ENCODE measurements at regions not wholly inside any gene's neighbourhood (a gene's known extent, or its start where the extent isn't known, plus 50 kb on each side); places are given as distances from the start of the nearest gene placed in this dataset.

DNA sequence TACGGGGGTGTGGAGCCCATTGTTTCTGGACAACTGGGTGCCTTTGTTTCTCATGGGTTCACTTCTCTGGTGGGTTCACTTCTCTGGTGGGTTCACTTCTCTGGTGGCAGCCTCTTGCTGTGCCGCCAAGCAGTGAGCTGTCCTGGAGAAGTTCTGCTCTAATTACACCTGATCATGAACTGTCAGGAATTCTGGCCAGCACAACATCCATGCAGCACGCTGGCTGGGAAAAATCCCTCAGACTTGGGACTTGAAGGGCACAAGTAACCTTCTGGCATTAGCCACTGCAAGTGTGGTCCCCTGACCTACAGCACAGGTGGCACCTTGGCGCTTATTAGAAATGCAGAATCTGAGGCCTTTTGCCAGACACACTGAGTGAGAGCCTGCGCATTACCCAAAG is 752.5 kb downstream of the QKI start:
- DNase-seq (ENCODE audit: low read depth in 2 of 2) = no peak

DNA sequence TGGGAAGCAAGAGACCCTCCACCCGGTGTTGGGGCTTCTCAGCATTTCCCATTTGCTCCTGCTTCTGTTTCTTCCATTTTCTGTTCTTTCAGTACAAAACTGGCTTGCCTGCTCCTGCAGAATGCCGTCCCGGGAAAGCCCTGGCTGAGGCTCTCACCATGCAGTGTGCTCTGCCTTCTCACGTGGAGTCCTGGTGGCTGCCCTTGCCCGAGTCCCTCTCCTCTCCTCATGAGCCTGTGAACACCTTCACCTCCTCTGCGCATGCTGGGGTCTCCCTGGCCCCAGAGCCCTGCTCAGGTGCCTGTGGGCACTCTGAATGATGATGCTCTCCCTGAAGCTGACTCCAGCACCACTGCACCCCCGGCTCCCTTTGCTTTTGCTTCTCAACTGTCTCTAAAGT is 752.0 kb downstream of the QKI start:
- no peak for DNase-seq (ENCODE audit: low read depth in 2 of 2)

DNA sequence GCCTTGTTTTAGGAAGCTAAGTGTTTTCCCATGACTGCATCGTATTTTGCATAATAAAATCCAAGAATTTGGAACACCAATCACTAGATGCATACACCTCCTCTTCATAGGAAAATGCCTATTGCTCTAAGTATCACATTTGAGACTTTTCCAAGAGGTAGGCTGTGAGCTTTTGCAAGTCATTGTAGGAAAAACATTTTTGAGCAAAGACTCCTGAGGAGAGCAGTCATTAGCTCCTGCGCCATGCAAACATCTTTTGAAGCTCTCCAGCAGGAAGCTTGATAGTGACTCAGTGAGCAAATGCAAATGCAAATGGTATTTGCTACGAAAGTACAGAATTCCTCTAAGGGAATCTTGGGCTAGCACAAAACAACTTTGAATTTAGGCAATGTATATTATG is 750.4 kb downstream of the QKI start:
- DNase-seq (ENCODE audit: low read depth in 2 of 2) = no peak

DNA sequence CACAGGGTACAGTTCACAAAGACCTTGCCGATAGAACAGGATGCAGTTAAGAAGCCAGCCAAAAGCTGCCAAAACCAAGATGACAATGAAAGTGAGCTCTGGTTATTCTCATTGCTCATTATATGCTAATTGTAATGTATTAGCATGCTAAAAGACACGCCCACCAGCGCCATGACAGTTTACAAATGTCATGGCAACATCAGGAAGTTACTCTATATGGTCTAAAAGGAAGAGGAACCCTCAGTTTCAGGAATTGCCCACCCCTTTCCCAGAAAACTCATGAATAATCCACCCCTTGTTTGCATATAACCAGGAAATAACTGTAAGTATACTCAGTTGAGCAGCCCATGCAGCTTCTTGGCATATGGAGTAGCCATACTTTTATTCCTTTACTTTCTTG is 748.7 kb downstream of the QKI start:
- no peak for DNase-seq (ENCODE audit: low read depth in 2 of 2)

DNA sequence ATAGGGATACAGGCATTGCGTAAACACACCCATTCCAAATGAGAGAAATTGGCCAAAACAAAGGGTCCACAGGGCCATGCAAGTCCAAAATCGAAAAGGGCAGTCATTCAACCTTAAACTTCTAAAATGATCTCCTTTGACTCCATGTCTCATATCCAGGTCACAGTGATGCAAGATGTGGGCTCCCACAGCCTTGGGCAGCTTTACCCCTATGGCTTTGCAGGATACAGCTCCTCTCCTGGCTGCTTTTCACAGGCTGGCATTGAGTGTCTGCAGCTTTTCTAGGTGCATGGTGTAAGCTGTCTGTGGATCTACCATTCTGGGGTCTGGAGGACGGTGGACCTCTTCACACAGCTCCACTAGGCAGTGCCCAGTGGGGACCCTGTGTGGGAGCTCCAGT is 744.5 kb downstream of the QKI start:
- no peak for DNase-seq (ENCODE audit: low read depth in 2 of 2)

DNA sequence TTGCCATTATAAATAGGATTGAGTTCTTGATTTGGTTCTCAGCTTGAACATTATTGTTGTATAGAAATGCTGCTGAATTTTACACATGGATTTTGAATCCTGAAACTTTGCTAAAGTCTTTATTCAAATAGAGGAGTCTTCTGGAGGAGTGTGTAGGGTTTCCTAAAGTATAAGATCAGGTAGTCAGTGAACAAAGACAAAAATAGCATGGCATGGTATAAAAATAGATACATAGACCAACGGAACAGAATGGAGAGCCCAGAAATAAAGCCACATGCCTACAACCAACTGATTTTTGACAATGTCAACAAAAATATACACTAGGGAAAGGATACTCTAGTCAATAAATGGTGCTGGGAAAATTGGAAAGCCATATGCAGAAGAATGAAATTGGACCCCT is 740.1 kb downstream of the QKI start:
- no peak for DNase-seq (ENCODE audit: low read depth in 2 of 2)

DNA sequence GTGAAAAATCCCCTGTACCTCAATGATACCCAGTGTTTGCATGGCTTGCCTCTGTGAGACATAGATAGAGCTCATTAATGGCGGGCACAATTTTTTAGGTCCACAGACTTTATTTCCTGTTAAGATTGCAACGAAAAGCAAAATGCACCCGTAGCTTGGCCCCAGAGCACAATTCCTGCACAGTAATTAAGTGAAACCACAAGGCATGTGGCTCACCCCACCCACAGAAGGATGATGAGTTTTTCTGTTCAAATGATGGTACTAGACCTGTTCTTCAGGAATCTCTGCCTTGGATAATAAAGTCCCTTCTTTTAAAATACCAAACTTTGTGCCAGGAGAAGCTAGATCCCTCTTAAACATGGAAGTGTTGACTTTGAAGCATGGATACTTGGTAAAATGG is 738.1 kb downstream of the QKI start:
- DNase-seq (ENCODE audit: low read depth in 2 of 2) = no peak

DNA sequence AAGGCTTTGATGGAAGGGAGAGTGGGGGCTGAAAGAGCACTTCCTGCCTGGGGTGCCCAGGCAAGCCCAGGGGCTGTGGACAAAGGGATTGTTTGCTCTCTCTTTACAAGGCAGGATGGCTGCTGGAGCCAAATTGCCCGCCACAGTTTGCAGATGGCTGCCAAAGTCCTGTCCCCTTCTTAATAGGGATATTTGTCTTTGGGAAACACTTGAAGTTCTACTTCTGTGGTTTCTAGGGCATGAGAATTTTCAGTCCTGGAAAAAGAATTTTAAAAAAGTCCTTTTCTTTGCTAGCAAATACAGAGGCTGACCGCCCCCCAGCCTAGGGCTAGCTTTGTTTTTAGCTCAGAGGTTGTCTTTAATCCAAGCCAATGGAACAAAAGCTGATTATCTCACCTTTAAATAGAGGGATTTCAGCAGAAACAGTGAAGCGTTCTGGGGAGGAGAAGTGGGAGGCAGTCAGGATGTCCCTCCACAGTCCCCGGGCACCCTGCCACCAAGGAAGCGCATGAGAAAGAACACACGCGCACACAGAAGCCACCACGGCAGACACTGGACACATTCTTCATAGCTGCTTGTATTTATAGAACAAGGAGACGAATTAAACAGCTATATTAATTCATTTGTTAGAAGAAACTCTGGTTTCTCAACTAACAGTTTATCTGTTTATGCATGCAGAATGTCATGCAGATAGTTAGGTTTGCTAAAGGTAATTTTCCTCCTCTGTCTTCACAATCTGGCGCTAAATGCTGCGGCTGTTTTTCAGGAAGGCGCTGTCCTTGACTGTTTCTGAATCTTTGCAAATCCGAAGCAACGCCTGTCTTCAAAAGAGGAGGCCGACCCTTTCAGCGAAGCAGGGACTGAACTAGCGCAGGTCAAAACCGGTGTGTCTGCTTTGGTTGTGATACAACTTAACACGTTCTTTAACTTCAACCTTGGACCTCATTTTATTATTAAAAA is 736.9 kb downstream of the QKI start:
- no peak for DNase-seq (ENCODE audit: low read depth in 2 of 2)

DNA sequence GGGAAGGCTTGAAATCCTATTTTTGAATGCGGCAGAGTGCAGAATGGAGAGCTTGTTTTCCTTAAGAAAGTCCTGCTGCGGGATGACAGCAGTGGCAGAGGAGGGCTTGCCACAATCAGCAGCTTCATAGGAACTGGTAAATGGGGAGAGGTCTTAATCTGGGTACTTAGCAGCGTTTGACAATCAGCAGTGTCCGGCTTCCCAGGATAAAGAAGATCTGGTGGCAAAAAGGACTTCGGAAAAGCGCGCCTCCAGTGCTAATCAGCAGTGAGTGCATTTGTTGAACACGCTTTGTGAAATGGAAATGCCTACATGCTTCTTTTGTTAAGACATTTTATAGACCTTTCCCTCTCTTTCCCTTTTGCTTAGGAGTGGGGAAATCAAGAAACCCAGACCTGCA is 735.7 kb downstream of the QKI start:
- DNase-seq (ENCODE audit: low read depth in 2 of 2) = no peak

DNA sequence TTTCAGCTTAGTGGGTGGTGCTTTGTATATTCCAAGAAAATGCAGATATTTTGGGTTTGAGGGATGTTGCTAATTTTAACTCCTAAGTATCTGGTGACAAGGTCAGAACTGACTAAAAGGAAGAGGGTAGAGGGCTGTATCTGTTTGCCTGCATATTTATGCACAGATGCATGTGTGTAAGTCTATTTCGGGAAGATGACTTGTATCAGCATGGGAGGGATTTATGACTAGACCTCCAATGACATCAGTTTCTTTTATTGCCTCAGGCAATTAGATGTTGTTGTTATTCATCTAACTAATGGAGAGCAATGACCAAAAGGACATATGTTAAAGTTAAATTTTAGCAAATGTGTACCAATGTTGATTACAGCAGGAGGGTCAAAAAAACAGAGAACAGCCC is 734.3 kb downstream of the QKI start:
- peak; percentile 27 to 28 for DNase-seq (ENCODE audit: low read depth in 2 of 2)

DNA sequence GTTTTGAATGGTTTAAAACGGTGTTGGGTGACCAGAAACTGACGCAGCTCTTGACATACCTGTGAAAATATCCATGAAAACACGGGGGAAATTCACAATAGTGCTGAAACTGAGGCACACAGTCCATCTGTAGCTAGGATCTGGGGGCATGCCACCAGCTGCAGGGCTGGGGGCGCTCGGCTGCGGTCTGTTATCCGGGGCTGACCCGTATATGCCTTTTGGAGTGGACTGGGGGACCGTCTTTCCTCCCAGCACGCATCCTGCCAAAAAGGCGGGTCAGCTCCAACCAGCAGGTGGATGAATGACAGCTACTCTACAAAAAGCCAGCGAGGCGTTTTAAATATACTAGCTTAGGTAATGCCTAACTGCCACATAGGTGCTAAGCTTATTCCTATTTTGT is 729.8 kb downstream of the QKI start:
- DNase-seq (ENCODE audit: low read depth in 2 of 2) = no peak

DNA sequence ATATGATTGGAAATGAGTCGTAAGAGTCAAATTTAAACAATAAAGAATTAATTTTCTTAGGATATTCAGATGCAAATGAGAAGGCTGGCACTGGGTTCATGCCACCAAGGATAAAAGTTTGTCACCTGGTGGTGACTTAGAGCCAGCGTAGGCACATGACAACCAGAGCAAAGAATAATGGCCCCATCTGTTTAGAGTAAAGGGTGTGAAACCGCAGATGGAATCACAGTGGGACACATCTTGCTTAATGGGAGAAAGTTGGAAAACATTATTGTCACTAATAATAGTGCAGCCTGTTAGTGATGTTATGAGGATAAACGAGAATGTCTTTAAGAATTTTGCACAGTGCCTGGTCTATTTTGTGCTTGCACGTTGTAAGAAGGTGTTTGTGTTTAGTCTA is 727.8 kb downstream of the QKI start:
- DNase-seq (ENCODE audit: low read depth in 2 of 2) = no peak

DNA sequence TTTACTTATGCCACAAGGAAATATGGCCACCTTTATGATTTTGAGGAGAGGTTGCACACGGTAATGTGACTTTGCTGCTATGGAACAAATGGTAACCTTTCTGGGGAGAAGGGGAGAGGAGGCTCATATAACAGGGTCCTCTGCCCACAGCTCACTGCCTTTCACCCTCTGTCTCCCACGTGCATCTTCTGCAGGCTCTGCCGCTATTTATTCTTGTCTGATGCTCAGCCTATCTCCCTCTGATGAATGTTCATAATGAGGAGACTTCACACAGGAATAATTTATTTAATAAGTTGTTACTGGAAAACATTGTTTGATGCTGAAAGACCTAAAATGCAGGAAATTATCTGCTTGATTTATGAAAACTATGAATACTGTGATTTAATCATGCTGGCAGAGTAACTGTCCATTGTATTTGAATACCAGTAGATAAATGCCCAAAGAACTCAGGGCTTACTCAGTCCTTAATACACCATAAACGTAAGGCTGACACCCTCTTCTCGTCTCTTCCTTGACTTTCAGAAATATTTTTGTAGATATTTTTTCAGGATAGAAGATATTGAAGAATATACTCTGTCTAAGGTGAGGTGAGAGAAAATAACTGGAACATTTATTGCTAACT is 721.1 kb downstream of the QKI start:
- no peak for DNase-seq (ENCODE audit: low read depth in 2 of 2)

DNA sequence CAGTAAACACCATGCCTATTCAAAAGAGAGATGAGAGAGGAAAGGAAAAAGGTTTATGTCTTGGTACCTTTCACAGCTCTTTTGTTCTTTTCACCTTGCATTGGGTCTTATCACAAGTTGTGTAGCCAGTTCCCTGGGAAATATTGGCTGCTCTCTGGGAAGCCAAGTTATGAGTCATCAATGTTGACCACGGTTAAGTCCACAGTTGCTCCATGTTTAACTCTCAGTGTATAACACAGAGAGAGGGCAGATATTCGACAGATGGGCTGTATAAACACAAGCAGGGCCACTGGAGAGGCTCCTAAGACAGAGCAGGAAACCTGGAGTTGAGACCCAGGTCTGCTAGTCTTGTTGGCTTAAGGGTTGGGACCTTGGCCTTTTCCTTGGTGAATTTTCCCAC is 718.6 kb downstream of the QKI start:
- no peak for DNase-seq (ENCODE audit: low read depth in 2 of 2)

DNA sequence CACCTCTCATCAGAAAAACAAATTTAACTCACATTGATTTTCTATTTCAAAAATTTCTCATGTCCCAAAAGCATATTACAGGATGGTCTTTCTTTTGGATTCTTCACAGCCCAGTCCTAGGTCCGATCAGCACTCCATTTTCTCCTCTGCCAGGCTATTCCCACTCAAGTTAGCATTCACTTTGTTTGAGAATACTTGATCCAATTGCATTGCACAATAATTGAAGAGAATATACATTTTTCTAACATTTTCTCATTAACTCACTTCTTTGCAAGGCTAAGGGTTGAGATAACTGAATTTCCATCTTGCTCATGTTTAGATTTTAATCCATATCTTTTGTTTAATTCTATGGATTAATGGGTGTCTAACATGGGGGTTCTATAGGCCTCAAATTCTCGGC is 716.1 kb downstream of the QKI start:
- DNase-seq (ENCODE audit: low read depth in 2 of 2) = no peak

DNA sequence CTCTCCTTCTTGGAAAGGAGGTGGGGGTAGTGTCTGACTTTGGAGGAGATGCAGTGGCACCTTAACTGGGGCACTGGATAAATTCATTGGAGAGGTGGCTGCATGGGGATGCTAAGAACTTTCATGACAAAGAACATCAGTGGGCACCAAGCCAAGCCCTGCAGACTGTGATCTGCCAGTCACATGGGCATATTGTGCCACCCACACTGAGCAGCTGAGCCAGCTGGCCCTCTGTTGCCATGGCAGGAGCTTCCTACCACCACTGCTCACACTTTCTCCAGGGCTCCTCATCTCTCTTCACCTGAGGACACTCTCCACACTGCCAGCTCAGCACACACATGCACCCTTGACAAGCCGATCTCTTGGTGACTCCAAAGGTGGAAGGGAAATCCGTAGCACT is 715.6 kb downstream of the QKI start:
- DNase-seq (ENCODE audit: low read depth in 2 of 2) = no peak

DNA sequence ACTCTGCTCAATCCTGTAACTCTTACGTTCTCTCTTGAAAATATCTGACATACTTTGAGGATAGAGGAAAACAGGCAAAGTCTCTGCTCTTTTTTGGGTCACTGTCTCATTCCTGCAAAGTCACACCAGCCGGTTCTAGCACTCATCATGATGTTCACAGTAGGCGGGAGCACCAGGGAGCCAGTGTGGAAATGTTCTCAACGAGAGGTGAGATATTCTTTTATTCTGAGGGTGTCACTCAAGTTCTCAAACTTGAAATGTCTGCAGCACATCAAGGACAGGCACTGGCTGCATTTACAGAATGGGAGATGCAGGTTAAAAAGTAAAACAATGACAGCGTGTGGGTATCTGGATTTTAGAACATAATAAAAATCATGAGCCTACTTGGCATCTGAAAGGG is 714.7 kb downstream of the QKI start:
- no peak for DNase-seq (ENCODE audit: low read depth in 2 of 2)

DNA sequence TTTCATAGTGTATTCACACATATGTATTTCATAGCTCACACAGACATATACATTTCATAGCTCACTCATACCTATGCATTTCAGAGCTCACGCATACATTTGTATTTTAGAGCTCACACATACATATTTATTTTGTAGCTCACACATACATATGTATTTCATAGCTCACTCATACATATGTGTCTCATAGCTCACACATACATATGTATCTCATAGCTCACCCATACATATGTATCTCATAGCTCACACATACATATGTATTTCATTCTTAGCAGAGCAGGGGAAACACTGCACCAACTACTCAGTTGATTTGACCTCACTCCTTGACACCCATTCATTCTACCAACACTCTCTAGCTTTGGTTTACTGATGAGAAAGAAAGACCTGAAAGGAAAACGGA is 713.6 kb downstream of the QKI start:
- no peak for DNase-seq (ENCODE audit: low read depth in 2 of 2)

DNA sequence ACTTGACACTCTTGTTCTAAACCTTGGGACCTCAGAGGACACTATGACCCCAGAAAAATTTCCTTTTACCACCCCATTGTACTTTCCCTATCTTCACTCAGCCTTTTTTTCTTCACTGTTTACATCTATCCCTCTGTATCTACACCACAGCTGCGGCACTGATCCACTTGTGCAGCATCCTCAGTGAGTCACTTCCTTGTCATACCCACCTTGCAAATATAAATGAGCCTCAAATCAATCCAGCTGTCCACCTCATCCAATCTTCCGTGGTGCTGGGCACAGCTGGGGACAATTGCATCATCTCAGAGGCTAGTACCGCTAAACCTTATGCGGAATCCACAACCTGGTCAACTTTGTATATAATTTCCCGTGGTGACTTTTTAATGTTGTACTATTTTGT is 710.5 kb downstream of the QKI start:
- no peak for DNase-seq (ENCODE audit: low read depth in 2 of 2)

DNA sequence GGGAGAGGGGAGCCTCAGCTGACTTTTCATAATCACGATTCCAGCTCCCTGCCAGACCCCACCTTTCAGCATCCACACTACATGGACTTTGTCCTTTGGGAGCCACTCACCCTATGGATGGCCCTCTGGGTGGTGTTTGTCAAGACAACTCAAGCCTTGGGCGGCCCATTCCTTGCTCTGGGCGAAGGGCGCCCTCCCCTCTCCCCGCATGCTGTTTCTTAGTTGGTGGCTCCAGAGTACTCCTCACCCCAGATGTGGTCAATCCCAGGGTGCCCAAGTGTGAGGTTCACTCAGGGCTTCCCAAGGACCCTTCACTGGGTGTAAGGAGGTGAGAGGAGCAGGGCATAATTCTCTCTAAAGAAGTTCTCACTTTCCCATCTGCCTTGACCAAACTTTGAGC is 710.0 kb downstream of the QKI start:
- no peak for DNase-seq (ENCODE audit: low read depth in 2 of 2)

DNA sequence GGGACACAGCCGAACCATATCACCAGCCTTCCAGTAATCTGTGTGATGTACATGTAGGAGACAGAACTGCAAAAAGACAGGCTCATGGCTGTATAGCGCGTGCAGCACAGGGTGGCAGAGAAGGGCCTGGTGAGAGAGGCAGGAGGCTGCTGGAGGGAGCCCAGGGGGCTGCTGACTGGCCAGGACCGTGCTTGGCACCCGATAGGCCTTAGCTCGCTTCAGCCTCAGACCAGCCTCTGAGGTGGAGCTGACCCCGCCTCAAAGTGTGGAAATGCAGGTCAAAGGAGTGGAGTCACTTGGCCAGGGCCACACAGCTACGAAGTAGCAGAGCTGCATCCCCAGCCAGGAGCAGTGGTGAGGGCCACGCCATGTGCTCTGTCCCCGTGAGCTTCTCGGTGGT is 707.6 kb downstream of the QKI start:
- no peak for DNase-seq (ENCODE audit: low read depth in 2 of 2)

DNA sequence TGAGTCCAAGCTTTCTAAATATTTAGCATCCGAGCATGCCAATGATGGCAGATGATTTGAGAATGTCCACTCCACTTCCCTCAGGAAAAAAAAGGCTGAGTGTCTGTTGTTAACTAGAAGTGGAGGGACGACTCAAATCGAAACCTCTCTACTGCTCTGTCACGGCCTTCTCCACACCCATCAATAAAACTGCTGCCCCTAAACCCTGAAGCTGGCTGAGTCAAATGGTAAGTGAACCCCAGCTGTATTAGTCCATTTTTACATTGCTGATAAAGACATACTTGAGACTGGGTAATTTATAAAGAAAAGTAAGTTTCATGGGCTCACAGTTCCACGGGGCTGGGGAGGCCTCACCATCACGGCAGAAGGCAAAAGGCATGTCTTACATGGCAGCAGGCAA is 707.0 kb downstream of the QKI start:
- DNase-seq (ENCODE audit: low read depth in 2 of 2) = no peak

DNA sequence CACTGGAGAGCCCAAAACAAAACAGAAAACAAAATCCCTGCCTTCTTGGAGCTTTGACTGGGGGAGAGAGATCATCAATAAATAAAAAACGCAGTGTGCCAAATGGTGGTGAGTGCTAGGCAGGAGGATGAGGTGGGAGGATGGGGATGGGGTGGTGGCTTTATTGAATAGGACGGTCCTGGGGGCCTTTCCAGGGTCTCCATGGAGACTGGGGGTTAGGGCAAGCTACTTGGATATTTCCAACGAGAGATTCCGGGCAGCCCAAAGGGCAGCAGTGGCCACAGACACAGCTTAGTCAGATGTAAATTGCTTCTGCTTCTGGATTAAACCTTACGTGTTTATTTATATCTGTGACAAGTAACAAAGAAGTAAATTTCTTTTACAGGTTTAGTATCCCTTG is 700.1 kb downstream of the QKI start:
- no peak for DNase-seq (ENCODE audit: low read depth in 2 of 2)

DNA sequence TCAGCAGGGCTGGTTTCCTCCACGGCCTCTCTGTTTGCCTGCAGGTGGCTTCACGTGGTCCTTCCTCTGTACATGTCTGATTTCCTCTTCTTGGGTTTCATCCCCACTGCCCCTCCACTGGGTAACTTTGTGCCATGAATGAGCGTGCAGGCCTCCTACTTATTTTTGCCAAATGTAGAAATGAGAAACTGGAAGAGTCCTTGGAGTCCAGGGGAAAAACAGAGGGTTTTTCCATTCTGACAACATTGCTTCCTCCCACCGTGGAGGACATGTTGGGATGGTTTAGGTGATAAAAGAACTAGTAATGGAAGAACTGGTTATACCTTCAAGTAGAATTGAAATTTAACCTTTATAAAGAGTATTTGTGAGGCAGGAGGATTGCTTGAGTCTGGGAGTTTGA is 699.5 kb downstream of the QKI start:
- no peak for DNase-seq (ENCODE audit: low read depth in 2 of 2)
